ENCODE measurements at regions not wholly inside any gene's neighbourhood (a gene's known extent, or its start where the extent isn't known, plus 50 kb on each side); places are given as distances from the start of the nearest gene placed in this dataset.

DNA sequence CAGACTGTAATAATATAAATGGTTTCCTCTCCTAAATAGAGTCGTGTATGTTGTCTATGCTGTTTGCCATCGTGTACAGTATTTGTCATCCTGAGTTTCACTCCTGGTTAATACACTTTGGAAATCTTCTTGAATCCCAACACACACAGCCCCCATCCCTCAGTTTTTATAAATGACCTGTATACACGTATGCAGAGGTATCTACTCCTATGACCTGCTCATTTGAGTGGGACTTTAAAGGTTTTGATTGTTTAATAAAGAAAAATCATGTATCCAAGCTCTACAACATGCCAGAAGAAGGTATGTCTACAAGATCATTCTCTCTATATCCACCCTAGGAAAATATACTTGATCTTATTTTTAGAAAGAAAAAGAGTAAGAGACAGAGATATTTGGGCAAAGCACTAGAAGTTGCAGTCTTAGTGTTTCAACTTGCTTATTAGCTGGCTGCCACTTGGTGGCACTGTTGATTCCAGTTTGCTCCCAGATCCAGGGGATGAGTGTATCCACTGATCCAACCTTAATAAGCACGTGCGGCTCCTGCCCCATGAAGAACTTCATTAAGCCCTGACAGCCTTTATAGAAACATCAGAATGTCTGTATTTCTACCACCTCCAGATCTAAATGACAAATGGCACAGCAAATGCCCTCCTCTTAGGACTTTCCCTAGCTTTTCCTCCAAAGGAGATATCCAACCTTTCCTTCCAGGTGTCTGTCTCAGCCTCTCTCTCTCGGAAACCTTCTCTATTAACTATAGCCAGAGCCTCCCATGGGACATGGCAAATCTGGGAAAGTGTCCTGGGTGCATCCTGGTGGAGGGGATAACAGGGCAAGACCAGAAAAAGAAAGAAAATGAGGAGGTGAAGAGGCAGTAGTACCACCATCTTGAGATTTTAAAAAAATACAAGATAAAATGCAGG is 181.6 kb upstream of the NEBL start:
- DNase-seq: peak; percentile 35

GRCh38 chr10:21077681-21078080 is 180.6 kb upstream of the NEBL start:
- DNase-seq: no peak

DNA sequence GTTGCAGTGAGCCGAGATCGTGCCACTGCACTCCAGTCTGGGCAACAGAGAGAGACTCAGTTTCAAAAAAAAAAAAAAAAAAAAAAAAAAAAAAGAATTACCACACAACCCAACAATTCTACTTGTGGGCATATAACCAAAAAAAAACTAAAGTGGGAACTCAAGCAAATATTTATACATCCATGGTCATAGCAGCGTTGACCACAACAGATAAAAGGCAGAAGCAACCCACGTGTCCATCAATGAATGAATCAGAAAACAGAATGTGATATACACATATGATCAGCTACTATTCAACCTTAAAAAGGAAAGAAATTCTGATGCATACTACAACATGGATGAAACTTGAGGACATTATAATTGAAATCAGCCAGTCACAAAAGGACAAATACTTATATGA is 179.3 kb upstream of the NEBL start:
- DNase-seq: no peak

DNA sequence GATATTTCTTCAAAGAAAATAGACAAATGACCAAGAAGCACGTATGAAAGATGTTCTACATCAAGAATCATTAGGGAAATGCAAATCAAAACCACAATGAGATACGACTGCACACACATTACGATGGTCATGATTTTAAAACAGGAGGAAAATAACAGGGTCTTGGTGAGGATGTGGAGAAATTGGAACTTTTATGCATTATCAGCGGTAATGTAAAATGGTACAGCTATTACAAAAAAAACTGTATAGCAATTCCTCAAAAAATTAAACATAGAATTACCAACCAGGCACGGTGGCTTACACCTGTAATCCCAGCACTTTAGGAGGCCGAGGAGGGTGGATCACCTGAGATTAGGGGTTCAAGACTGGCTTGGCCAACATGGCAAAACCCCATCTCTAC is 178.8 kb upstream of the NEBL start:
- DNase-seq: no peak

DNA sequence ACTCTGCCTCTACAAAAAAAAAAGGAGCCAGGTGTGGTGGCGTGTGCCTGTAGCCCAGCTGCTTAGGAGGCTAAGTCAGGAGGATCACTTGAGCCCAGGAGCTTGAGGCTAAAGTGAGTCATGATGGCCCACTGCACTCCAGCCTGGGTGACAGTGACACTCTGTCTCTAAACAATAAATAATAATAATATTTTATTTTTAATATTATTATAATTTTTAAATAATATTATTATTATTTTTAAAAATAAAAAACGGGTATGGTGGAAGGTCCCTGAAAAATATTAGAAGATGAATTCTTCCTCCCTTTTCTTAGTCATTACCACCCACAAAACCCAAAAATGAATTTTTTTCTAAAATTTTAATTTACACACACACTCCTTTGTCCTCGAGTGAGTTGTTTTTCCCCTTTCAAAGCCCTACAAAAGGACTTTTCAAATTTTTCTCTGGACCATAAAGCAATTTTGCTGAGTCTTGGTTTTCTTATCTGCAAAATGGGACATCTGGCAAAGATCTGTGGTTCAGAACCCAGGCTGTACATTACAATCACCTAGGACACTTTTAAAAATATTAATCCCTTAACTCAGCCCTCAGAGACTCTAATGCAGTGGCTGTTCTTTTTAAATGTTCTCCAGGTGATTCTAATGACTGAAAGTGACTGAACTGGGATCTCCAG is 174.0 kb upstream of the NEBL start:
- no peak for DNase-seq

- no peak for DNase-seq
Observed at GRCh38 chr10:21069929-21070700, 173.0 kb upstream of the NEBL start.

- DNase-seq: no peak
Observed at GRCh38 chr10:21069278-21069677, 172.2 kb upstream of the NEBL start.

GRCh38 chr10:21068026-21068656 is 171.0 kb upstream of the NEBL start:
- DNase-seq: no peak

DNA sequence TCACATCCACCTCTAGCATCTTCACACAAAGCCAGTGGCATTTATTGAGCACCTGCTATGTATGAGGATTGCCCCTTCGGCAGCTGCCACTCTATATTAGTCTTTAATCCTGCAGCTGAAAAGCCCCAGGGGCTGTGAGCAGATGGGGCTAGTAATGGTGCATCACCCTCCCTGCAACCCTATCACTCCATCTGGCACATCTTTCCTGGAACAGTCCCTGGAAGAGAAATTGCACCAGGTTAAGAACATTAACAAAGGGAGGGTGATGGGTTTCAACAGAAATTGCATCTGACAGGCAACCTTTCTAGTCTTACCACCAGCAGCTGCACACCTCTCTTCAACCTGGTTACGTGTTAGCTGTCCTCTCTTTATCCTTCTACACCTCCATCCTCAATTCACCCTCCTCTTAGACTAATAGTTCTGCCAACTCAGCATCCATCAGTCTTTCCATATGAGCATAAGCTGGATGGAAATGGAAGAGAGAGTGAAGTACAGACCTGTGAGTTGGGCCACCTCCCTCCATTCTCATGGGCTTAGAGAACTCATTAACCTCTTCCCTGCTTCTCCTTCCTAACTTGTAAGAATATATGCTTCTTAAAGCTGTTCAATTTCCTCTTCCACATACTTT is 168.6 kb upstream of the NEBL start:
- no peak for DNase-seq

DNA sequence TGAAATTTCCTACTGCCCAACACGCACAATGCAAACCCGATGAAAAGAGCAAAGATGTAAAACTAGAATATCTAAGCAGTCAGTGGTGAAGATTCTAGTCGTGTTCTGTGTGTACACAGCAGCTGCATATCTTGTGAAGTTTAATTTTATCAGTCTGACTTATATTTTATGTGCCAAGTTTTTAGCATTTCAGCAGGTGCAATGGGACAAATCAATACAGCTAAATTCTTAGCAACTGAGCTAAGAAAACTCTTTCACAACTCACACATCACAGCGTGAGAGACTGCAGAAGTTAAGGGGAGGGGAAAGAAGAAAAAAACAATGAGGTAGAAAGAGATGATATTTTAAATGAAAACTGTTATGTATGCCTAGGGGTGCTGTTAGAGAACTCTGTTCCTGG is 164.9 kb upstream of the NEBL start:
- DNase-seq: no peak

- DNase-seq: no peak
Observed at GRCh38 chr10:21061184-21061583, 164.1 kb upstream of the NEBL start.

- no peak for DNase-seq
Observed at GRCh38 chr10:21060626-21061025, 163.5 kb upstream of the NEBL start.

GRCh38 chr10:21057989-21058388 is 160.9 kb upstream of the NEBL start:
- no peak for DNase-seq

DNA sequence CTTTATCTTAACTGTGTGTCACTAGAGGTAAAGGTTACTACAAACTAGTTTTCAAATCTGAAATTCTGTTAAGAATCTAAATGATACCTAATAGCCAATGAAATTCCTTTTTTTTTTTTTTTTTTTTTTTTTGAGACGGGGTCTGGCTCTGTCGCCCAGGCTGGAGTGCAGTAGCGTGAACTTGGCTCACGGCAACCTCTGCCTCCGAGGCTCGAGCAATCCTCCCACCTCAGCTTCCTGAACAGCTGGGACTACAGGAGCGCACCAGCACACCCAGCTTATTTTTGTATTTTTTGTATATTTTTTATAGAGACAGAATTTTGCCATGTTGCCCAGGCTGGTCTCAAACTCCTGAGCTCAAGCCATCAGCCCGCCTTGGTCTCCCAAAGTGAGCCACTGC is 160.3 kb upstream of the NEBL start:
- no peak for DNase-seq

- no peak for DNase-seq
Observed at GRCh38 chr10:21056461-21056860, 159.3 kb upstream of the NEBL start.

GRCh38 chr10:21055339-21056135 is 158.4 kb upstream of the NEBL start:
- no peak for DNase-seq

DNA sequence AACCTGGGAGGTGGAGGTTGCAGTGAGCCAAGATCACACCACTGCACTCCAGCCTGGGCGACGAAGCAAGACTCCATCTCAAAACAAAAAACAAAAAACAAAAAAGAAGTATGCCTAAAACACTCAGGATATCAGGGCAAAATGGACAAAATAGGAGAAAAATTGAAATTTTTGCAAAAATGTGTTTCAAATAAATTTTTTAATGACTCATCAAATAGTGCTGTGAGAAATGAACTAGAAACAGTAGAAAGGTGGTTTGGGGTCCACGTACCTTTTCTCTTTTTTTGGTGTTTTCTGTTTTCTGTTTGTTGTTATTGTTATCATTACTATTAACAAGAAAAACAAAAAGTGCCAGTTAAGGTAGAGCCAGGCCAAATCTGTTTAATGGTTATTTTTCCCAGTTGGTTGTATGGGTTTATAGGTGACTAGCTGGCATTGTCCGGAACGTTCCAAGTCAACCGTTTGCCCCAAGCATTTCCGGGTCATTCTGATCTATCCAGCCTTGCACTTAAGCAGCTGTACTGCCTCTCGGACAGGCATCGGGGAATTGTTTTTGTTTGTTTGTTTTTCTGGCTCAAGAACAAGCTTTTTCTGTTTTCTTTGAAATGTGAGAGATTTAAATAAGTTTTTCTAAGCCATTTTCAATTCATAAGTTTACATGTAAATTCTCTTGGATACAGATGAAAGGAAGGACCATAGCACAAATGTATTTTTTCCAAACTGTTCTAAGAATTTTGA is 157.0 kb upstream of the NEBL start:
- DNase-seq: no peak

- DNase-seq: no peak
Observed at GRCh38 chr10:21052709-21053104, 155.6 kb upstream of the NEBL start.

- no peak for DNase-seq
Observed at GRCh38 chr10:21052072-21052708, 155.1 kb upstream of the NEBL start.

DNA sequence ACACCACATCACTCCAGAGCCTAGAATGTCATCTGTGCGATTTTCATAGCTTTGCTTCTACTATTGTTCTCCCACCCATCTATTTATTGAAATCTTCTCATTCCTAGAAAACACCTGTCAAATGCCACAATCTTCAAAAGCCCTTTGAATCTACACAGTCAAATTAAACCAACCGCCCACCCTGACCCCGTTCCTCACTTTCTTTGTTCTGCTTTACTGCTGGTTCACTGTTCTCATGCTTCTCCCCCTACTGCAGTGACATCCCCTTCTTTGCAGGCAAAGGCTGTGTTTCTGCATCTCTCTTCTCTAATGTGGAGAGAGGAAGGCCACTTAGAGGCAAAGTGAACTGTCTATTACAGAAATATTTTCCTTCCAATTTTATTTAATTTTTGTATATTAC is 152.4 kb upstream of the NEBL start:
- no peak for DNase-seq

DNA sequence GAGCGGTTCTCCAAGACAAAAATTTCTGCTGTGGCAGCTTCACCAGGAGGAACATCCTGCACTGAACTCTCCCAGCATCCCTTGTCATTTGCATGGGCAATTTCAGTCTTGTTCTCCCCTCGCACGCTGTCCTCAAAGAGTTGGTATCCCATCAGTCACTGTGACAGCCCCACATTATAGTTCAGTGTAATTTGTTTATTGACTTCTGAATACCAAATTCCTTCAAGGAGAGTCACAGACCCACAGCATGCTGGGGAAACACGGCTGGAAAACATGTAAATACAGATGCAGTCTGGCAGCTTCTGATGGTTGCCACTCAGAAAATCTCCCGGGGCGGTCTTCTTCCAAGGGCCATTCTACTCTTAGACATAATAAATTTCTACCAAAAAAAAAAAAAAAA is 151.0 kb upstream of the NEBL start:
- no peak for DNase-seq

All from kidney glomerular epithelial cell (primary cell).